Endothelial cell of umbilical vein (primary cell): ENCODE measurements at regions not wholly inside any gene's neighbourhood (a gene's known extent, or its start where the extent isn't known, plus 50 kb on each side); places are given as distances from the start of the nearest gene placed in this dataset.

Experiments
- BruUV-seq: library from RNA; stranded (reverse); fragments of 400-500 nt; replicated peaks from 2 replicates; lab custom pipeline; 2021; lab: Mats Ljungman, UMichigan
- CTCF ChIA-PET: fragments of 300-600, 350-600 bp; sonication (Branson Sonifier 250); formaldehyde crosslinking; loops from one replicate; lab custom pipeline; 2021; ENCODE audit warnings: antibody characterized with exemption, inconsistent platforms; lab: Charles Lee
- POLR2A ChIA-PET: fragments of 300-600, 350-600 bp; sonication (Branson Sonifier 250); formaldehyde crosslinking; loops from one replicate; lab custom pipeline; 2021; ENCODE audit warnings: antibody characterized with exemption, inconsistent platforms; lab: Charles Lee
- DNase-seq: peaks from one replicate; pipeline ENCODE4 v3.0.0-alpha.2; 2011; ENCODE audit warnings: low read depth, low spot score
- FAIRE-seq: peaks from 2 replicates; lab custom pipeline; 2011; peaks lifted over from hg19 to GRCh38; lab: Jason Lieb, UNC
- H2AFZ ChIP-seq: 2 replicates; pipeline ENCODE4 v1.6.0; 2012; ENCODE audit warnings: low read depth, low read length, control low read depth, inconsistent platforms
- H3K27ac ChIP-seq: 2 replicates; pipeline ENCODE4 v1.5.1; 2011; ENCODE audit warnings: low read depth, mild to moderate bottlenecking, control low read depth, low read length, moderate library complexity; ENCODE audit not compliant: insufficient read depth
- H3K27me3 ChIP-seq, 2 experiments: 2 replicates each; pipeline versions ENCODE4 v1.6.0 to v1.6.1; 2011; ENCODE audit warnings: low read length in 2 of 2, mixed read lengths in 1 of 2; ENCODE audit not compliant: control insufficient read depth in 2 of 2, insufficient read depth in 2 of 2
- H3K36me3 ChIP-seq, 2 experiments: 2 replicates in 1 of 2; 3 replicates in 1 of 2; pipeline ENCODE4 v1.5.1; 2011; ENCODE audit warnings: low read length in 2 of 2, mild to moderate bottlenecking in 1 of 2, moderate library complexity in 1 of 2; ENCODE audit not compliant: control insufficient read depth in 2 of 2, insufficient read depth in 2 of 2; ENCODE audit errors: extremely low read depth in 1 of 2
- H3K4me1 ChIP-seq: 3 replicates; pipeline ENCODE4 v1.5.1; 2011; ENCODE audit warnings: mild to moderate bottlenecking, low read length; ENCODE audit not compliant: control insufficient read depth, insufficient read depth; ENCODE audit errors: extremely low read depth
- H3K4me2 ChIP-seq: 2 replicates; pipeline ENCODE4 v1.6.1; 2011; ENCODE audit warnings: low read length, control low read depth, mixed read lengths; ENCODE audit not compliant: insufficient read depth
- H3K4me3 ChIP-seq, 3 experiments: fragments of 200-600 bp in 1 of 3; sonication (generic), shearing (Covaris generic) in 1 of 3; replicated peaks in 1 of 3; 2 replicates each; pipeline ENCODE4 v1.5.1; 2011 to 2016; ENCODE audit warnings: control low read depth in 3 of 3, low read length in 3 of 3, mild to moderate bottlenecking in 2 of 3, inconsistent platforms in 1 of 3, low read depth in 1 of 3, moderate library complexity in 1 of 3; ENCODE audit not compliant: insufficient read depth in 1 of 3
- H3K79me2 ChIP-seq: 2 replicates; pipeline ENCODE4 v1.6.0; 2012; ENCODE audit warnings: low read length, inconsistent platforms; ENCODE audit not compliant: control insufficient read depth, insufficient read depth
- H3K9ac ChIP-seq: replicated peaks from 2 replicates; pipeline ENCODE3; 2011; ENCODE audit warnings: low read length, control low read depth; ENCODE audit not compliant: insufficient read depth; ENCODE audit errors: extremely low read depth
- H3K9me1 ChIP-seq: replicated peaks from 3 replicates; pipeline ENCODE4 v1.6.0; 2011; ENCODE audit warnings: mild to moderate bottlenecking, low read length; ENCODE audit not compliant: control insufficient read depth, insufficient read depth; ENCODE audit errors: extremely low read depth
- H3K9me3 ChIP-seq: replicated peaks from 2 replicates; pipeline ENCODE4 v1.5.1; 2012; ENCODE audit warnings: low read length, inconsistent platforms; ENCODE audit not compliant: control insufficient read depth, insufficient read depth
- H4K20me1 ChIP-seq: replicated peaks from 2 replicates; pipeline ENCODE3; 2011; ENCODE audit warnings: mild to moderate bottlenecking, low read length; ENCODE audit not compliant: control insufficient read depth, insufficient read depth; ENCODE audit errors: extremely low read depth
- EZH2 ChIP-seq: IDR thresholded peaks from 2 replicates; pipeline ENCODE4 v1.6.1; 2012; ENCODE audit warnings: borderline replicate concordance, low read depth, mild to moderate bottlenecking, moderate library complexity, low read length, inconsistent platforms; ENCODE audit not compliant: severe bottlenecking
- FOS ChIP-seq: IDR thresholded peaks from 2 replicates; pipeline ENCODE4 v1.6.1; 2011; ENCODE audit warnings: mild to moderate bottlenecking, low read length, moderate library complexity, borderline replicate concordance; ENCODE audit not compliant: insufficient read depth
- GATA2 ChIP-seq: IDR thresholded peaks from 2 replicates; pipeline ENCODE4 v1.7.0; 2011; ENCODE audit warnings: low read depth, mild to moderate bottlenecking, moderate library complexity, mixed read lengths, low read length; ENCODE audit not compliant: insufficient read length, insufficient read depth
- JUN ChIP-seq: IDR thresholded peaks from 2 replicates; pipeline ENCODE4 v1.6.1; 2011; ENCODE audit warnings: borderline replicate concordance, low read depth; ENCODE audit not compliant: insufficient read length, insufficient read depth
- MYC ChIP-seq: IDR thresholded peaks from one replicate; pipeline ENCODE4 v1.6.1; 2011; ENCODE audit warnings: mild to moderate bottlenecking, low read depth, low read length
- POLR2A ChIP-seq: IDR thresholded peaks from 2 replicates; pipeline ENCODE4 v1.6.1; 2012; ENCODE audit warnings: low read depth, mild to moderate bottlenecking, control low read depth, low read length
- POLR2AphosphoS5 ChIP-seq: IDR thresholded peaks from 2 replicates; pipeline ENCODE4 v1.6.1; 2012; ENCODE audit warnings: low read depth, mild to moderate bottlenecking, control low read depth, low read length, moderate library complexity; ENCODE audit not compliant: insufficient read depth
- dilution Hi-C: fragments of 300-500 bp; cut with MboI; formaldehyde crosslinking; loops from one replicate; pipeline ENCODE4 v1.15.0; 2019; ENCODE audit warnings: low sequenced_read_pairs; ENCODE audit not compliant: extremely low pct_ligation_motif_present
- intact Hi-C: fragments of 100-400 bp; cut with micrococcal nuclease; formaldehyde crosslinking; loops from one replicate; pipeline ENCODE4 v1.10.0; 2022
- TF ChIP-seq, protein P1 (sequence below): IDR thresholded peaks from 2 replicates; pipeline ENCODE4 v1.6.1; 2011; ENCODE audit not compliant: insufficient read depth, insufficient read length
- TF ChIP-seq, protein P2 (sequence below), 2 donors: IDR thresholded peaks; 1 replicate in 1 of 2; 2 replicates in 1 of 2; pipeline ENCODE4 v1.5.1; 2011; ENCODE audit warnings: low read length in 2 of 2, mild to moderate bottlenecking in 2 of 2, moderate library complexity in 2 of 2, control low read depth in 1 of 2, inconsistent platforms in 1 of 2, low read depth in 1 of 2; ENCODE audit not compliant: insufficient read depth in 1 of 2; ENCODE audit errors: extremely low read depth in 1 of 2

DNA sequence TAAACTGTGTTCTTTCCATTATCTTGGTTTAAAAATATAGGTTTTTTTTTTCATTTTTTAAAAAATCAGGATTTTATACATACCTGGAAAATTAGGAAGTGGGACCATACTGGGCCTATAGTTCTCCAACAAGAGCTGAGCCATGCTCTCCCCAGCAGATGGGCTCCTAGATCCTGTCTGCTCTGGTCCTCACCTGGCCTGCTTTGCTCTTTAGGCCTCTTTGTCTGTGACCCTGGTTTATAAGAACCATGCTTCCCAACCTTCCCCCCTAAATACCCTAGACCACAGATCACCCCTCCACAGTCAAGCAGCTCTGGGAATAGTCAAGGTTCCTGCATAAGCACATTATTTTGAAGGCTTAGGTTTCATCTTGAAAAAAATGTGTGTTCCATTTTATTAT is 185.0 kb upstream of the TSHZ3 start:
- no peak overlapping the region for H3K9ac ChIP-seq
- no peak for TF ChIP-seq GATA2
- TF ChIP-seq FOS = no peak
- TF ChIP-seq MYC = no peak
- no peak for TF ChIP-seq POLR2AphosphoS5
- TF ChIP-seq, protein P1, sequence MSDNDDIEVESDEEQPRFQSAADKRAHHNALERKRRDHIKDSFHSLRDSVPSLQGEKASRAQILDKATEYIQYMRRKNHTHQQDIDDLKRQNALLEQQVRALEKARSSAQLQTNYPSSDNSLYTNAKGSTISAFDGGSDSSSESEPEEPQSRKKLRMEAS = no peak
- TF ChIP-seq POLR2A = no peak
- no peak overlapping the region for H2AFZ ChIP-seq
- H3K9me3 ChIP-seq = peaks cover 10% of the 10 kb centered on the region
- dilution Hi-C loops = no loop called here
- ChIA-PET POLR2A (no interaction called here), CTCF (no interaction called here)
- no peaks in the 10 kb centered on the region for H3K4me1 ChIP-seq
- H3K79me2 ChIP-seq = no peaks in the 10 kb centered on the region
- no peak for FAIRE-seq
- H3K9me1 ChIP-seq = no peaks in the 10 kb centered on the region
- DNase-seq = no peak
- H3K27ac ChIP-seq = no peak overlapping the region
- BruUV-seq = no TSS peak
- intact Hi-C loops = no loop called here
- H4K20me1 ChIP-seq = no peaks in the 10 kb centered on the region
- no peak overlapping the region for H3K4me2 ChIP-seq
- H3K27me3 ChIP-seq = no peaks in the 10 kb centered on the region
- H3K4me3 ChIP-seq = no peak overlapping the region
- no peaks in the 10 kb centered on the region for H3K36me3 ChIP-seq

DNA sequence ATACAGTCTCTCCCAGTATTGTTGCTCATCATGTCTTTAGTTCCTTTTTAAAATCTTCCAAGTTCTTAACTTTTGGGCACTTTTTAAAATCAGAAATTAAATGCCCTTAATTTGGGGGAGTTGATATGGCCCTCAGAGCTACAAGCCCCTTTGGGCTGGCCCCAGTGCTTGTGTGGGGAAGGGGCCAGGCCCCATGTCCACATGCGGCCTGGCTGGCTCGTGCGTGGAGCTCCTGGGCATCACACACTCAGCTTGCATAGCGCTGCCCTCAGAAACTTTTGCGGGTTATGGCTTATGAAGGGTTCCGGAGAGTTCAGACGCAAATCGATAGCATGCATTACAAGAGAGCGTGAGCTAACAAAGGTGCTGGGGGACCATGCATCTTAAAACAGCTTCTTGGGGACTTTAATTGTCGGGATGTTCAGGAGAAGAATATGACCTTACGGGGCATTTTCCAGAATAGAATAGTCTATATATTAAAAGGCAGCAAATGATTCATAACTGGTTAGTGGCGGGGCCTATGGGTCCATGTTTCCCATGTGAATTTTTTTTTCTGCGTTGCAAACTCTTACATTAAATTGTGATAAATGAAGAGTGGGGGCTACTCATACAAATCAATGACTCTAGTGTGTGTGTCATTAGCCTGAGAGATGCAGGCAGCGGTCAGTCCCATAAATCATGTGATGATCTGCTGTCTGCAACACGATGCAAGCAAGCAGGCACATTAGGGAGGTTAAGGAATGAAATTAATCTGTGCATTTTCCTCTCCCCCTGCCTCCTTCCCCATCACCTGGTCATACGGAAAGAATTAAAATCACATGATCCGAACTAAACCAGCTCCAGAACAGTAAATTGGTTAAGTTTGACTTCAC is 185.8 kb upstream of the TSHZ3 start:
- dilution Hi-C loops (no loop called here), intact Hi-C loops (no loop called here)
- H3K9me1 ChIP-seq = no peaks in the 10 kb centered on the region
- ChIA-PET CTCF (no interaction called here), POLR2A (no interaction called here)
- H3K4me3 ChIP-seq = no peak overlapping the region
- peaks cover 10% of the 10 kb centered on the region for H3K9me3 ChIP-seq
- no peaks in the 10 kb centered on the region for H3K36me3 ChIP-seq
- no peak overlapping the region for H2AFZ ChIP-seq
- no TSS peak for BruUV-seq
- no peaks in the 10 kb centered on the region for H4K20me1 ChIP-seq
- TF ChIP-seq, protein P2, sequence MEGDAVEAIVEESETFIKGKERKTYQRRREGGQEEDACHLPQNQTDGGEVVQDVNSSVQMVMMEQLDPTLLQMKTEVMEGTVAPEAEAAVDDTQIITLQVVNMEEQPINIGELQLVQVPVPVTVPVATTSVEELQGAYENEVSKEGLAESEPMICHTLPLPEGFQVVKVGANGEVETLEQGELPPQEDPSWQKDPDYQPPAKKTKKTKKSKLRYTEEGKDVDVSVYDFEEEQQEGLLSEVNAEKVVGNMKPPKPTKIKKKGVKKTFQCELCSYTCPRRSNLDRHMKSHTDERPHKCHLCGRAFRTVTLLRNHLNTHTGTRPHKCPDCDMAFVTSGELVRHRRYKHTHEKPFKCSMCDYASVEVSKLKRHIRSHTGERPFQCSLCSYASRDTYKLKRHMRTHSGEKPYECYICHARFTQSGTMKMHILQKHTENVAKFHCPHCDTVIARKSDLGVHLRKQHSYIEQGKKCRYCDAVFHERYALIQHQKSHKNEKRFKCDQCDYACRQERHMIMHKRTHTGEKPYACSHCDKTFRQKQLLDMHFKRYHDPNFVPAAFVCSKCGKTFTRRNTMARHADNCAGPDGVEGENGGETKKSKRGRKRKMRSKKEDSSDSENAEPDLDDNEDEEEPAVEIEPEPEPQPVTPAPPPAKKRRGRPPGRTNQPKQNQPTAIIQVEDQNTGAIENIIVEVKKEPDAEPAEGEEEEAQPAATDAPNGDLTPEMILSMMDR (IDR thresholded peaks at IDR 0.05; ENCODE audit: extremely low read depth in 1 of 2, insufficient read depth in 1 of 2, low read depth in 1 of 2, low read length in 2 of 2) = no peak
- TF ChIP-seq JUN (no peak), POLR2A (no peak), EZH2 (no peak), MYC (no peak), FOS (no peak), GATA2 (no peak), POLR2AphosphoS5 (no peak)
- TF ChIP-seq, protein P1 = no peak
- no peak overlapping the region for H3K9ac ChIP-seq
- no peak overlapping the region for H3K4me2 ChIP-seq
- H3K27me3 ChIP-seq = no peaks in the 10 kb centered on the region
- FAIRE-seq = no peak
- no peaks in the 10 kb centered on the region for H3K79me2 ChIP-seq
- no peak for DNase-seq
- no peak overlapping the region for H3K27ac ChIP-seq
- H3K4me1 ChIP-seq = no peaks in the 10 kb centered on the region
